Kidney (tissue), 13 donors: ENCODE measurements at regions not wholly inside any gene's neighbourhood (a gene's known extent, or its start where the extent isn't known, plus 50 kb on each side); places are given as distances from the start of the nearest gene placed in this dataset.

Experiments used
- DNase-seq, 5 donors: peaks; one replicate each; pipeline ENCODE4 v3.0.0-alpha.2; 2013 to 2020
- FAIRE-seq: peaks from 2 replicates; lab custom pipeline; 2012; peaks lifted over from hg19 to GRCh38; lab: Jason Lieb, UNC
- H3K27ac ChIP-seq, 2 donors: one replicate each; pipeline ENCODE4 v1.7.0; 2013; ENCODE audit warnings: low read depth in 2 of 2, low read length in 2 of 2, inconsistent platforms in 1 of 2
- H3K27me3 ChIP-seq: one replicate; pipeline ENCODE4 v1.7.1; 2013; ENCODE audit warnings: low read length, inconsistent platforms; ENCODE audit not compliant: control insufficient read depth, insufficient read depth
- H3K36me3 ChIP-seq, 3 donors: one replicate each; pipeline versions ENCODE4 v1.7.0 to v1.7.1; 2013; ENCODE audit warnings: low read length in 3 of 3, control low read depth in 1 of 3, inconsistent platforms in 1 of 3; ENCODE audit not compliant: insufficient read depth in 3 of 3, control insufficient read depth in 2 of 3
- H3K4me1 ChIP-seq, 3 donors: one replicate each; pipeline versions ENCODE4 v1.7.0 to v1.7.1; 2013; ENCODE audit warnings: low read length in 3 of 3, inconsistent platforms in 1 of 3, low read depth in 1 of 3; ENCODE audit not compliant: control insufficient read depth in 2 of 3, insufficient read depth in 2 of 3
- H3K4me3 ChIP-seq, 3 donors: one replicate each; pipeline versions ENCODE4 v1.7.0 to v1.8.1; 2013; ENCODE audit warnings: low read length in 3 of 3, control low read depth in 1 of 3, inconsistent platforms in 1 of 3
- H3K9ac ChIP-seq, 3 donors: one replicate each; pipeline versions ENCODE4 v1.7.0 to v1.7.1; 2013; ENCODE audit warnings: low read length in 3 of 3, control low read depth in 1 of 3, inconsistent platforms in 1 of 3
- H3K9me3 ChIP-seq, 3 donors: one replicate each; pipeline versions ENCODE4 v1.7.0 to v1.7.1; 2013; ENCODE audit warnings: low read length in 3 of 3, control low read depth in 1 of 3, inconsistent platforms in 1 of 3; ENCODE audit not compliant: control insufficient read depth in 2 of 3, insufficient read depth in 1 of 3
- intact Hi-C: fragments of 100-400 bp; cut with DNase I; formaldehyde crosslinking; loops from one replicate; pipeline ENCODE4 v1.11.1; 2022
- TF ChIP-seq, protein P1 (sequence below): IDR thresholded peaks from 3 replicates; pipeline ENCODE4 v1.5.1; 2012; ENCODE audit warnings: mild to moderate bottlenecking, moderate library complexity, borderline replicate concordance; ENCODE audit not compliant: insufficient read depth; ENCODE audit errors: extremely low read depth
- donor health status: control.
- donor health status: control.
- donor health status: control.
- donor health status: control.
- donor health status: control.
- donor health status: DM: yes; HTN: yes; CAD: no.
- donor health status: Normal renal cell carcinoma (clear cell type).

- peaks cover 0 to 15% (median 2%) of the 10 kb centered on the region in 3 donors for H3K4me1 ChIP-seq
- no peak overlapping the region for H3K9ac ChIP-seq
- H3K9me3 ChIP-seq, result no peaks in the 10 kb centered on the region
- no peaks in the 10 kb centered on the region for H3K36me3 ChIP-seq
- FAIRE-seq (no peak), DNase-seq (peak in 2 of 5 donors; percentile 23 to 36)
- TF ChIP-seq, protein P1, sequence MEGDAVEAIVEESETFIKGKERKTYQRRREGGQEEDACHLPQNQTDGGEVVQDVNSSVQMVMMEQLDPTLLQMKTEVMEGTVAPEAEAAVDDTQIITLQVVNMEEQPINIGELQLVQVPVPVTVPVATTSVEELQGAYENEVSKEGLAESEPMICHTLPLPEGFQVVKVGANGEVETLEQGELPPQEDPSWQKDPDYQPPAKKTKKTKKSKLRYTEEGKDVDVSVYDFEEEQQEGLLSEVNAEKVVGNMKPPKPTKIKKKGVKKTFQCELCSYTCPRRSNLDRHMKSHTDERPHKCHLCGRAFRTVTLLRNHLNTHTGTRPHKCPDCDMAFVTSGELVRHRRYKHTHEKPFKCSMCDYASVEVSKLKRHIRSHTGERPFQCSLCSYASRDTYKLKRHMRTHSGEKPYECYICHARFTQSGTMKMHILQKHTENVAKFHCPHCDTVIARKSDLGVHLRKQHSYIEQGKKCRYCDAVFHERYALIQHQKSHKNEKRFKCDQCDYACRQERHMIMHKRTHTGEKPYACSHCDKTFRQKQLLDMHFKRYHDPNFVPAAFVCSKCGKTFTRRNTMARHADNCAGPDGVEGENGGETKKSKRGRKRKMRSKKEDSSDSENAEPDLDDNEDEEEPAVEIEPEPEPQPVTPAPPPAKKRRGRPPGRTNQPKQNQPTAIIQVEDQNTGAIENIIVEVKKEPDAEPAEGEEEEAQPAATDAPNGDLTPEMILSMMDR, result no peak
- intact Hi-C loops, result no loop called here
- no peak overlapping the region for H3K4me3 ChIP-seq
- no peaks in the 10 kb centered on the region for H3K27me3 ChIP-seq
- no peak overlapping the region for H3K27ac ChIP-seq
Measured at GRCh38 chr7:118003476-118003875, 130.2 kb upstream of the CTTNBP2 start.

GRCh38 chr7:118005026-118005425 lies 131.8 kb upstream of the CTTNBP2 start:
- H3K27me3 ChIP-seq, result no peaks in the 10 kb centered on the region
- TF ChIP-seq, protein P1, result no peak
- intact Hi-C loops, result no loop called here
- no peak overlapping the region for H3K4me3 ChIP-seq
- no peaks in the 10 kb centered on the region for H3K36me3 ChIP-seq
- H3K4me1 ChIP-seq, result peaks cover 0 to 15% (median 2%) of the 10 kb centered on the region in 3 donors
- H3K9me3 ChIP-seq, result no peaks in the 10 kb centered on the region
- no peak overlapping the region for H3K27ac ChIP-seq
- H3K9ac ChIP-seq, result no peak overlapping the region
- FAIRE-seq (no peak), DNase-seq (no peak)

GRCh38 chr7:118006979-118007378 lies 133.7 kb upstream of the CTTNBP2 start:
- H3K27ac ChIP-seq, result no peak overlapping the region
- TF ChIP-seq, protein P1, result no peak
- intact Hi-C loops, result no loop called here
- H3K9ac ChIP-seq, result no peak overlapping the region
- H3K36me3 ChIP-seq, result no peaks in the 10 kb centered on the region
- H3K9me3 ChIP-seq, result no peaks in the 10 kb centered on the region
- peak in 3 of 5 donors; percentile 20 to 48 (median 25) for DNase-seq
- H3K4me3 ChIP-seq, result no peak overlapping the region
- no peaks in the 10 kb centered on the region for H3K27me3 ChIP-seq
- H3K4me1 ChIP-seq, result peaks cover 0 to 15% (median 2%) of the 10 kb centered on the region in 3 donors
- no peak for FAIRE-seq

DNA sequence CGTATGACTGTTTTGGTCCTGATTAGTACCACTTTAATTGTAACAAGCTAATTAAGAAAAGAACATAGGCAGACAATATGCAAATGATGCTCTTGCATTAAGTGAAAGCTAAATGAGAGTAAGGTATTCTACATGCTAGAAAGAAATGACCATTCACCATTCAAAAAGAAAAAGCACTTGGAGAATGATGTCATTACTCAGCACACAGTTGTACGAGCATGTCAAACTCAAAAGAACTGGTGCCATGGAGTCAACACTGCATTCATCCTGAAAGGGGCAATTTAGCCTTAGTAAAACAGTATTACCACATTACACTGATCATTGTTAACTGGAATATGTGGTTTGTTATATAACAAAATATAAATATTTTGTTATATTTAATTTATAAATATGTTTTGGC lies 136.2 kb upstream of the CTTNBP2 start:
- TF ChIP-seq, protein P1, result no peak
- Histone ChIP-seq H3K27ac (no peak overlapping the region), H3K9me3 (no peaks in the 10 kb centered on the region), H3K27me3 (no peaks in the 10 kb centered on the region), H3K4me3 (no peak overlapping the region), H3K9ac (no peak overlapping the region), H3K4me1 (peaks cover 0 to 15% (median 2%) of the 10 kb centered on the region in 3 donors), H3K36me3 (no peaks in the 10 kb centered on the region)
- DNase-seq, result no peak
- intact Hi-C loops, result no loop called here
- FAIRE-seq, result no peak
